UCSD-AML1 (cell line): ENCODE measurements at regions not wholly inside any gene's neighbourhood (a gene's known extent, or its start where the extent isn't known, plus 50 kb on each side); places are given as distances from the start of the nearest gene placed in this dataset.
"Not testable (repeated sequence)": the region's sequence is repeated elsewhere in the genome, so short reads cannot be mapped to it uniquely, and the experiment has no call there.

ENCODE experiments used
- DNase-seq: peaks from one replicate; lab custom pipeline; 2025; ENCODE audit not compliant: unreplicated experiment; lab: John Stamatoyannopoulos, UW

- no peak for DNase-seq
Observed at GRCh38 chr14:89699071-89699470, 255.5 kb downstream of the EFCAB11 start.

GRCh38 chr14:89697281-89698060, 257.1 kb downstream of the EFCAB11 start:
- no peak for DNase-seq

- DNase-seq = no peak
Observed at GRCh38 chr14:89695846-89696245, 258.7 kb downstream of the EFCAB11 start.

- no peak for DNase-seq
Observed at GRCh38 chr14:89690139-89690538, 264.4 kb downstream of the EFCAB11 start.

- DNase-seq = not testable (repeated sequence)
Observed at GRCh38 chr14:89689711-89690110, 264.8 kb downstream of the EFCAB11 start.

GRCh38 chr14:89688507-89689211, 265.9 kb downstream of the EFCAB11 start:
- no peak for DNase-seq

GRCh38 chr14:89687129-89687528, 267.4 kb downstream of the EFCAB11 start:
- DNase-seq = not testable (repeated sequence)

- DNase-seq = no peak
Observed at GRCh38 chr14:89684139-89684538, 267.1 kb upstream of the FOXN3 start.

- no peak for DNase-seq
Observed at GRCh38 chr14:89681086-89682018, 264.3 kb upstream of the FOXN3 start.

GRCh38 chr14:89680156-89680555, 263.1 kb upstream of the FOXN3 start:
- no peak for DNase-seq

- DNase-seq = no peak
Observed at GRCh38 chr14:89678768-89679167, 261.7 kb upstream of the FOXN3 start.

- no peak for DNase-seq
Observed at GRCh38 chr14:89675590-89675989, 258.6 kb upstream of the FOXN3 start.

- DNase-seq = no peak
Observed at GRCh38 chr14:89674936-89675335, 257.9 kb upstream of the FOXN3 start.

GRCh38 chr14:89674240-89674639, 257.2 kb upstream of the FOXN3 start:
- DNase-seq = no peak

- DNase-seq = no peak
Observed at GRCh38 chr14:89673512-89674225, 256.6 kb upstream of the FOXN3 start.

GRCh38 chr14:89672636-89673511, 255.8 kb upstream of the FOXN3 start:
- peak; percentile 43 for DNase-seq

GRCh38 chr14:89669193-89669592, 252.2 kb upstream of the FOXN3 start:
- peak; percentile 94 for DNase-seq

- DNase-seq = no peak
Observed at GRCh38 chr14:89667983-89668382, 250.9 kb upstream of the FOXN3 start.

- not testable (repeated sequence) for DNase-seq
Observed at GRCh38 chr14:89665300-89666081, 248.5 kb upstream of the FOXN3 start.
